HS-27A (cell line): ENCODE measurements at regions not wholly inside any gene's neighbourhood (a gene's known extent, or its start where the extent isn't known, plus 50 kb on each side); places are given as distances from the start of the nearest gene placed in this dataset.

Experiments used
- DNase-seq: peaks from one replicate; pipeline ENCODE4 v3.0.0-alpha.2; 2012; ENCODE audit warnings: low read depth, missing footprints

GRCh38 chr15:93485438-93486327, 396.7 kb upstream of the RGMA start:
- no peak for DNase-seq

- no peak for DNase-seq
Measured at GRCh38 chr15:93483923-93484322, 394.9 kb upstream of the RGMA start.

DNA sequence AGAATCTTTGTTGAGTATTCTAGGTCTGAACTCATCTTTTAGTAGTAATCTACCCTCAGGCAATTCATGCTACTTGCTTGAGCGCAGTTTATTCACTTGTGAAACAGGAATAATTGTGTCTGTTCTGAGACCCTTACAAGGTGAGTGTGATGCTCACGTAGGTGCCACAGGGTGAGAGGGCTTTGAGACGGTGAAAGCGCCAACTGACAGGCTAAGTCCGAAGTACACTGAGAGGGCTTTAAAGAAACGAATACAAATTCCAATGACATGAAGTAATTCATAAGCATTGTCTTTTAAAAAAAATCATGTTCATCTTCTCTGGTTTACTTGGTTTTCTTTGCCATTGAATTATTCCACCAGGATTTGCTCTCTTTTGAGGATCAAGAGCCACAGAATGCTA, 393.7 kb upstream of the RGMA start:
- DNase-seq: no peak

DNA sequence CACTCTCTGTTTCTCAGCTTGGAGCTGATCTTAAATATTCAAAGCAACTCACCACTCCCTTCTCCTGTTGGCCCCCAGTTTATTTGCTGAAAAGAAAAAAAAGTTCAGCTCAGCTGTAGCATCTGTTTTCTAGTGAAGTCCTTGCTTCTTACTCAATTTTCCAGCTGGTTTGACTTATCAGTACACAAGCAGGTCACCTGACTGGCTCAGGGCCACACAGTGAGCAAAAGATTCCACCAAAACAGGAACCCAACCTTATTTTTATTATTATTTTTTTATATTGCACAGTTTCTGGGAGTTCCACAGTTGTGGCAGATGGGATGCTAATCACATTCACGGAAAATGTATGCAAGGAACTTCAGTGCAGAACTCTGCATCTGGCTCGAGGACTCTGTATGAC, 390.7 kb upstream of the RGMA start:
- DNase-seq: no peak

DNA sequence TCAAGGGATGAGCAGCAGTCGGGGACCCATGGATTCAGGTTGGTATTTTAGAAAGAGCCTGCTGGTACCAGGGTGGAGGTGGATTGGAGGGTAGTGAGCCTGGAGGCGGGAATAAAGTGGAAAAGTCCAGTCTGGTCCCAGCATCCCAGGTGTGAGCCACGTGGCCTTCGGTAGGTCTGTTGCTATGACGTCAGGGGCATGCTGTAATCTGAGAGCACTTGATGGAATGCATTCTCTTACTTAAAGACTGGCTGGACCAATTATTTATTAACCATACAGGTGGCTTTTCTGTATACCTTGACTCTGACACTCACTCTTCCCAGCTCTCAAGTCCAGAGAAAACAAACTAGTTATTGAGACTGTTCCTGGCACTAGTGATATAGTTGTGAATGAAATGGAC, 389.9 kb upstream of the RGMA start:
- DNase-seq: no peak

DNA sequence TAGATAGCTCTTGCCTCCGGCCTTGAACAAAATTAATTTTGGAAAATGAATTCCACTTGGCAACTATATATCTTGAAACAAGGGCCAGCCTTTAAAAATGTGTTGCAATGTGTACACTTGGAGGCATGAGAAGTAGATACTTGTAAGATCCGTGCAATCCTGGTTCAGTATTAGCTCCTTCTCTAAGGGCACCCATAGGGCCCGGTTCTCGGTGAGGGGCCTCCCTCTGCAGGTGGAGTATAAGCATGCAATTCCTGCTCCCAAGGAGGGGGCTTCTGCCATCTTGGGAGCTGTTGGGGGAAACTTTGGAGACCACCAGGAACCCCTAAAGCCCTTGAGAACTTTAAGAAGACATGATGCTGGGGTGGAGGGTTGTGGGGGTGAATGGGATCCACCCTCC, 388.7 kb upstream of the RGMA start:
- no peak for DNase-seq

DNA sequence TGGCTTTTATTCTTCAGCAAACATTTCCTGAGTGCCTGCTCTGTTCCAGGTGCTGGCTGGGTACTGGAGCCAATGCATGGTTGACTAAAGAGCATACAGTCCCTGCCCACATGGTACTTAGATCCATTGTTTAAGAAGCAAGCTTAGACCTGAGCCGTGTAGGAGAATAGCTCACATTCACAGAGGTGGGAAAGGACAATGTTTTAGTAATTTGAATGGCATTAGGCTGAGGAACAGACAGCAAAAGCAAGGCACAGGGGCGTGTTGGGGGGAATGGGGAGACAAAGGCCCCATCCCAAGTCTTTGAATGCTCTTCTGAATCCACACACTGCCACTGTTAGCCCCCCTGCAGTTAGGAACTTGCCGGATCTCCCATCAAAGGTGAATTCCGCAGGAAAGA, 388.2 kb upstream of the RGMA start:
- DNase-seq: no peak

- no peak for DNase-seq
Measured at GRCh38 chr15:93476491-93477177, 387.6 kb upstream of the RGMA start.

GRCh38 chr15:93474728-93475127, 385.7 kb upstream of the RGMA start:
- no peak for DNase-seq

DNA sequence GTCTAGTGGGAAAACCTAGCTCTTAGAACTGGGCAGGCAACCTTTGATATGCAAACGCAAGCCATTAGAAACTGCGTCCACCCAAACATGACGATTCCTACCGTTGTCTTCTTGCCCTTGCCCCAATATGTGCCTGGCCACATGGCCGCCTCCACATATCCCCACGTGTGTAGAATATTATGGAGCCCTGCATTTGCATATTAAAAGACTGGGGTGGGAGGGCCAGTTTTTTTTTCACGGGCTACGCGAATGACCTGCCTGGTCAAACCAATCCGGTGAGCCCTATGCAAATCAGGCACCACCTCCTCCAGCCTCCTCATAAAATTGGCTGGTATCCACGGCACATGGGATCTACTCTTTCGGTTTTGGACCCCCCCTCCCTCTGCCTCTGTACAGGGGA, 381.0 kb upstream of the RGMA start:
- no peak for DNase-seq

DNA sequence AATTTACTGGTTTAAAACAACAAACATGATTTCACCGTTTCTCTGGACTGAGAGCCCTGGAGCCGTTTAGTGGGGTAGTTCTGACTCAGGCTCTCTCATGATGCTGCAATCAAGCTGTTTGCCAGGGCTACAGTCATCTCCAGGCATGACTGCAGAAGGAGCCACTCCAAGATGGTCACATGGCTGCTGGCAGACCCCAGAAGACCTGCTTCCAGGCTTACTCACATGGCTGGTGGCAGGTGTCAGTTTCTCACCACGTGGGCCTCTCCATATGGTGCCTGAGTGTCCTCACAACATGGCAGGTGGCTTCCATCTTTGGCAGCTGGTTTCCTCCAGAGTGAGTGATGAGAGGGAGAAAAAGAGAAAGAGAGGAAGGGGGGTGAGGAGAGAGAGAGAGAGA, 378.3 kb upstream of the RGMA start:
- DNase-seq: no peak

- no peak for DNase-seq
Measured at GRCh38 chr15:93466380-93466779, 377.4 kb upstream of the RGMA start.

DNA sequence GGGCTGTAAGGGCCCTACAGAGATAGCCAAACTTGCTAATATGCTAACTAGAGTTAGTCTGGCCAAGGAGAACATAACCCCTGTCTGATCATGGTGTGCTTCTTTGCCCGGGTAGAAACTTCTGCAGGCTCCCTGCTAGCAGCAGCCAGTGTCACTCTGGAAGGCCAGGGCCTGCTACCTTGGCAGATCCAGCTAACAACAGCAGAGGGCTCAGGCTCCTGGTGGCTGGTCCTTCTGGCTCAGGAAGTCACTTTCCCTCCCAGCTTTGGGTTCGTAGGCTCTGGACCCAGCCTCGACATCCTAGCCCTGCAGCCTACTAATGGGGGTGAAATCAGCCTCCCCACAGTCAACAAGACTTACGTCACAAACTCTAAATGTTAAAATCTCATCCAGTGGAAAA, 373.7 kb upstream of the RGMA start:
- no peak for DNase-seq

- DNase-seq: no peak
Measured at GRCh38 chr15:93460717-93461116, 371.7 kb upstream of the RGMA start.

- no peak for DNase-seq
Measured at GRCh38 chr15:93459396-93459795, 370.4 kb upstream of the RGMA start.

DNA sequence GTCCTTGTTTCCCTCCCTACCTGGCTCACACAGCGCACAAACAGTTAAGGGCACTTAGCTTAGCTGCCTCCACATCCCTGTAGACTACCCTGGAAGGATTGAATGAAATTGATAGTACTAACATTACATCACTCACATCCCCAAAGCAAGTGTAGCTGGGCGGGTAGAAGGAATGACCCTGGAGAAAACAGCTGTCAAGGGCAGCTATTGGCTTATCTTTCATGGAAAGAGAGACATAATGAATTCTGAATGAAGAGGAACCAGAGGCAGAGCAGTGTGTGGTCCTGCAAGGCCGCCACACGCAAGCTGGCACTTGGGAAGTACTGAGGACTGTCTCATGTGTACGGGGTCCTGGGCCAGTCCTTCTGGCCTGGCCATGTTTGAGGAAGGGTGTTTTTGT, 369.6 kb upstream of the RGMA start:
- DNase-seq: no peak

- DNase-seq: no peak
Measured at GRCh38 chr15:93454788-93455187, 365.8 kb upstream of the RGMA start.

DNA sequence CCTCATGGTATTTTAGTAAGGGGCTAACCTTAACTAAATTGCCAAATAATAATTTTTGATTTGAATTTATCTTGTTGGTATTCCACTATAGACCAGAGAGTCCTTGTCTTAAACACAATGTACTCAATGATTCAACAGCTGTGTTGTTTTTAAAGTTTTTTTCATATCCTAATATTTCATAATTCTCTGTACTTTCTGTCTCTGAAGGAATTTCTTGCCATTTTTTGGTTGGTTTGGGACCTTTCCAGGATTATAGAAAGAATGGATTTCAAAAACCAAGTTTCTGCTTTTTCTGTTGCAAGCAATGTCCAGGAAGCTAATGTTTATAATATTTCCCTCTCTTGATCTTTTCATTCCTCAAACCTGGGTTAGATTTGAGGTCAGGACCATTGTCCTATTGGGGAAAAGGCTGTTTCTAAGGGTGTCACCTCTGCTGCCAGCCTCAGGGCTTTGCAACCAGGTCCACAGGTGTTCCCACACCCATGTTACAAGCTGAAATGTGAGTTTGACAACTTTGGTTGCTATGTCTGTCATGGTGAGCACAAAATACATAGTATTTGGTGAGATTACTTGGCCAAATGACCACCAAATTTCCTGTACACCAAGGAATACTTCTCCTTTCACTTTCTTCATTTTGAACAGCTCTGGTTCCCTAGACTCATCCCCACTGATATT, 363.7 kb upstream of the RGMA start:
- no peak for DNase-seq

GRCh38 chr15:93451822-93452221, 362.8 kb upstream of the RGMA start:
- no peak for DNase-seq

GRCh38 chr15:93451265-93451664, 362.3 kb upstream of the RGMA start:
- DNase-seq: no peak

DNA sequence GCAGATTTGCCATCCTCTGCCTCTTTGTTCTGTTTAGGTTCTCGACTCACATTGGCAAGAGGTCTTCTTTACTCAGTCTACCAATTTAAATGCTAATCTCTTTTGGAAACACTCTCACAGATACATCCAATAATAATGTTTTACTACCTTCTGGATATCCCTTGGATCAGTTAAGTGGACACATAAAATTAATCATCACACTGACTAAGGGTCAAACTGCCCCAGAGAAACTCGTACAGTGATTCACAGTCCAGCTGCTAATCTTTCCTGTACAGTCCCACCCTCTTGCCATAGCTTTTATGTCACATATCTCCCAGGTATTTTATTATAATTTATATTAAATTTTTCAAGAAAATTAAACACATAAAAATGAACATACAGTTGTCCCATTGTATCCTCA, 360.8 kb upstream of the RGMA start:
- DNase-seq: no peak

DNA sequence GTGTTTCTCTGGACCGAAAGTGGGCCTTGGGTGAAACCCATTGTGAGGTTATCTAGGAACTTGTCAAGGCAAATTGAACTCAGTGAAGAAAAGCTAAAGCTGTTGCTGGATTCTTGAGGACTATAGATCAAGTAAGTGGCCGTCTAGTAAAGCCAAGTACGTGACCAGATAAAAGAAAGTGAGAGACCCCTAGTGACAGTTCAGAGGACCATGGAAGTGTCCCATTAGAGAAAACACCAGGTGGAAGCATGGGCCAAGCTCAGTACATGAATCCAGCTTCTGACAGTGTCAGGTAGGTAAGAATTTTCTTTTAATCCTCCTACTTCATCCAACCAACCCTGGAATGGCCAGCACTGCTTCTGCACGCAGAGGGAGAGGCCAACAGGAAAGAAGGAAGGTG, 349.3 kb upstream of the RGMA start:
- no peak for DNase-seq

DNA sequence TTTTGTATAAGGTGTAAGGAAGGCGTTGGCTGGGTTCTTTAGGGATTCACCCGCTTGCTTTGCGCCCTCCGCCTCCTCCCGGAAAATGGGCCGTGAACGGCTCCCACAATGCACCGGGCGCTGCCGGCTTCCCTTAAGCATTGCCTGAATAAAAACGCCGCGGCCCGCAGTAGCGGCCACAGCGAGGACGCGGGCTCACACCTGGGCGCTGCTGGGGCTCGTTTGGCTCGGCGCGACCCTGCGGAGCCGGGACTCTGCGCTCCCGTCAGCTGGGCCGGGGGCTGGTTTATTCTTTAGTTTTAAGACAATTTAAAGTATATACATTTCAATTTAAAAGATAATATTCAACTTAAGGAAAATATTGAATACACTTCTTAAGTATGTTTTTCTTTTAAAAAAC, 343.5 kb upstream of the RGMA start:
- DNase-seq: no peak
